Cerebellar nuclear complex (tissue), 1 donor: ENCODE measurements at regions not wholly inside any gene's neighbourhood (a gene's known extent, or its start where the extent isn't known, plus 50 kb on each side); places are given as distances from the start of the nearest gene placed in this dataset.
"Not testable (repeated sequence)": the region's sequence is repeated elsewhere in the genome, so short reads cannot be mapped to it uniquely, and the experiment has no call there.

Experiments used
- DNase-seq, 2 experiments: peaks; one replicate each; lab custom pipeline; 2025; lab: John Stamatoyannopoulos, UW

- no peak for DNase-seq
Observed at GRCh38 chr20:47963022-47963421, 177.7 kb upstream of the SULF2 start.

GRCh38 chr20:47962286-47962963 lies 177.1 kb upstream of the SULF2 start:
- no peak for DNase-seq

DNA sequence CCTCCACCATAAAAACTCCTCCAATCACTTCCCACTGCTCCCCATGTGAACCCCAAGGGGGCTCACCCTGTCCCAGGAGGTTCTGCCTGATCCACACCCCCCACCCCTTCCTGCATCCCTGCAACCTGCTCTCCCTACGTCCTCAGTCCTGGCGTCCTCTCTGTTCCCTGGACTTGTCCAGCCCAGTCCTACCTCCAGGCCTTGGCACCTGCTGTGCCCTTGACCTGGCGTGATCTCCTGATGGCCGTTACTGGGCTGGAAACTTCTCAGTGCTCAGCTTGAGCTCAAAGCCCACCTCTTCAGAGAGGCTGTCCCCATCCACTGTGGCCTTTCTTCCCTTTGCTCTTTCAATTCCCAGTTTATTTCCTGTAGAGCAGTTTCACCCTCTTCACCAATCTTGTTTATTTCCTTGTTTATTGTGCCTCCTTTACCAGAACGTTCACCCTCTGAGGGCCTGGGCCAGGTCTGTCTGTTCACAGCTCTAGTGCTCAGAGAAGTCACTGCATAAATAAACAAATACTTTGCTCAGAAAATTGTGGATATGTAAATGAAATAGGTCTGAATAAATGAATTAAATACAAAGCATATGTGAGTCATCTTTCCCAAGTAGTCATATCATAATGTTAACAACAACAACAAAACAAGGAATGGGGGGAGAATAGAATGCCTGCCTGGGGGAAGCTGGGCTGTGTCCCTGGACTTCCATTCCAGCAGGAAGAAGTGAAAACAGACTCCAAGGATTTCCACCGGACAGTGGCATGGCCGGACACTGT lies 175.7 kb upstream of the SULF2 start:
- no peak for DNase-seq

- DNase-seq, result no peak
Observed at GRCh38 chr20:47960277-47960676, 175.0 kb upstream of the SULF2 start.

- not testable (repeated sequence) for DNase-seq
Observed at GRCh38 chr20:47957989-47958801, 172.9 kb upstream of the SULF2 start.

DNA sequence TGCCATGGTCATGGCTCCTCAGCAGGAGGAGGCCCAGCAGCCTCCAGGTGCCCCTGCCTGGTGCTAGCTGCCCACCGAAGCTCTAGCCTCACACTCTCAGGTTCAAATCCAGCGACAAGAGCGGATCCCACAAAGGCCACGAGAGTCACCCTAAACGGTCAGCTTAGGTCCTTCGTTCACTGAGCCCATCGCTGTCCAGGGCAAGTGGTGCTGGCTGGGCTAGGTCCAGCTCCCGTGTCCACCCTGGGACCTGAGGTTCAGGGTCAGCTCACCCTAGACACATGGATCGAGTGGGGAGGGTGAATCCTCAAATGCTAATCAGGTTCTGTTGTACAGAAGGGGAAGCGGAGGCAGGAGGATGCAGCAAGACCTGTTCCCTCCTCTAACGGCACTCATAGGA lies 171.9 kb upstream of the SULF2 start:
- DNase-seq, result no peak

DNA sequence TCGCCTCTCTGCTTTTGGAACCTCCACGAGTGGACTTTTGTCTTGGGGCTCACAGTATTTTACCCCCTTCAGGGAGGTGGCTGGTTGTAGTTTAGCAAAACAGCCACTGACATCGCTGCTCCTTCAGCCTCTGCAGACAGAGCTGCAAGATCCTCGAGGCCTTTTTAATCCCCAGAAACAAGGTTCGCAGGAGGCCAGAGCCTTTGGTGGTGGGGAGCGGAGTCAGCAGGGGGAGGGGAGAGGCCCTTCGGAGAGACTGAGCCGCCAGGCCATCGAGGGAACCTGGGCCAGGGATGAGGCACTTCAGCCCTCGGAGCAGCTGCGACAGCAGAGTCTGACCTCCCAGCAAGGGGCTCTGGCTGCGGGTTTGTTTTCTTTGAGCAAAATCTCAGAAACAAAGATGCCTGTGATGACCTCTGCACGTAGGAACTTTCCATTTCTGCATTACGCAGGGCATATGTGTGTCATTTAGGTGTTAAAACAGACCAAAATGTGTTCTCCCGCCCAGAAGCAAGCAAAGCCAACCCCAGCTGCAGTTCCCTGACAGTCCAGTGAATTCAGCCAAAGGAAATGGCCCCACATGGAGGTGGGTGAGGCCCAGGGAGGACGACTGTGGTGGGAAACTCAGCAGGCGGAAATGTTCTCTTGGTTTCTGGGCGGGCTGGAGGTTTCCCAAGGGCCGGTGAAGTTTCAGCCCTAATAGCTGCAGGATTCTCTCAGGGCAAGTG lies 171.2 kb upstream of the SULF2 start:
- no peak for DNase-seq

GRCh38 chr20:47953471-47953870 lies 168.2 kb upstream of the SULF2 start:
- no peak for DNase-seq

- no peak for DNase-seq
Observed at GRCh38 chr20:47952023-47952564, 166.8 kb upstream of the SULF2 start.

- DNase-seq, result no peak
Observed at GRCh38 chr20:47951521-47951971, 166.3 kb upstream of the SULF2 start.

GRCh38 chr20:47950913-47951283 lies 165.6 kb upstream of the SULF2 start:
- DNase-seq, result no peak

DNA sequence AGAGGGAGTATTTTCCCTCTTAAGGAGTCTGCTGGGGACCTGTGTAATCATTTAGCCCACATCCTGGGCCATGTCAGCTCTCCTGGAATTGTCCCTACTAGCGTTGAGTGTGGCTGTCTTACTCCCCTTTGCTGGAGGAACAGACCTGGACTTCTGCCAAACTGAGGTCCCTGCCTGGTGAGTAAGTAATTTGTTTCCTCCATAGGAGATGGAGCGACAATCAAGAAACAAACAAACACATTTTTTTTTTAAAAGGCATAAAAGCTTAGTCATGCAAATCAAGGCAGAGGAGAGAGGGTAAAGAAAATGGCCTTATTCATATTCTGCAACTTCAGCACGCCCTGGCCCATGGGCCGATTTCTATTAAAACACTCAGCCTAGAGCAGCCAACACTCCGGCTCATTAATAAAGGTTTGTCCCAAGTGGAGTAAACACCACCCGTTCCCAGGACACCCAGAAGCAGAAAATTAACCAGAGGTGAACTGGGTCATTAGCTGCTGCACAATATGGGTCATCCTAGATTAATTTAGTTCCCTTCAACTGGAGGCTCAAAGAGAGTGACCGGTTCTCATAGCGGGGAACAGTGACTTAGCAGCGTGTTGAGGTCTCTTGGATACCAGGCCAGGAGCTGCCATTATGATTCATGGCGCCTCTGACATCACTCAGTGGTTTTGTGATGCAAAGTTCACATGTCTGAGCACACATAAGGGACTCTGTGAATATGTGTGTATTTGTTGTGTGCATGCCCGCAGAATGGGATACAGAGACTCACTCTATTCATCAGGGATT lies 165.0 kb upstream of the SULF2 start:
- no peak for DNase-seq

DNA sequence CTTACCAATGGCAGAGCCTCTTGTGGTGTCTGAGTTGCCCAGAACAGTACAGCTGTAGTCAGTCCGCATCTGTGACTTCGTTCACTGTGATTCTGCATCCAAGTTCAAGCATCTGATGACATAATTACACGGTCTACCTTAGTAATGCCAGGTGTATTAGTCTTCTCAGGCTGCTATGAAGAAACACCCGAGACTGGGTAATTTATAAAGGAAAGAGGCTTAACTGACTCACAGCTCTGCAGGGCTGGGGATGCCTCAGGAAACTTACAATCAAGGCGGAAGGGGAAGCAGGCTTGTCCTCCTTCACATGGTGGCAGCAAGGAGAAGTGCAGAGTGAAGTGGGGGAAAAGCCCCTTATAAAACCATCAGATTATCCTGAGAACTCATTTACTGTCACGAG lies 163.9 kb upstream of the SULF2 start:
- no peak for DNase-seq

DNA sequence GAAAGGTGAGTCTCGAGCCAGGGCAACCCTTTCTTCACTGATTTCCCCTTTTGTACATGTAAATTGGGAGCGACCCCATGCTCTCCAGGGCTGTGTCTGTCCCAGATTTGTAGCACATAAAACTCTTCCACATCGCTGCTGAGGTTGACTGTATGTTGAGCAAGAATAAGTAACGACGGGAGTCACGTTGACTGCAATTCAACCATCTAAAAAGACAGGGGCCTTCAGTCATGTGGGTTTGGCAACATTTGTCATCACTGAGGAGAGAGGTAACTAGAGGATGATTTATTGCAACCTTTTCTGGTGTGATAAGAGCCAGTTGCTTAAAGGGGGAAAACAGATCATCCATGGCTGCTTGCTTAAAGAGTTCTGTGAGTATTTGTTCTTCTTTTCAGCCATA lies 159.4 kb upstream of the SULF2 start:
- no peak for DNase-seq

- no peak for DNase-seq
Observed at GRCh38 chr20:47941869-47942268, 156.6 kb upstream of the SULF2 start.

GRCh38 chr20:47940101-47940813 lies 155.0 kb upstream of the SULF2 start:
- no peak for DNase-seq

DNA sequence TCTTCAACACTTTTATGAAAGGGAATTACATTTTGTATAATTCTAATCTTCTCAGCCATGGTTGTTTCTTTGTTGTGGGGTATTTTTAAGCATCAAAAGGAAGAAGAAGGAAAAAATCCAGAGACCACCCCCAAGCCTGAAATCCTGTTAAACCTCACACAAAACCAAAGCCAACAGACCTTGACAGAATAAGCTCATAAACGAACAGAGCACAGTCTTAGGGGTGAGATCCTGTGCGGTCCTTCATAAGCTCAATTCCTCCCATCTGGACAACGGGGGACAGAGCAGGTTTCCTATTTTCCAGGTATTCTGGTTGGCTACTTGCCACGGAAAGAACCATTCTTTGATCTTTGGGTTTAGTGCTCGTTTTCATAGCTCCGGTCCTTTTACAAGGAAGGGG lies 151.3 kb upstream of the SULF2 start:
- no peak for DNase-seq

DNA sequence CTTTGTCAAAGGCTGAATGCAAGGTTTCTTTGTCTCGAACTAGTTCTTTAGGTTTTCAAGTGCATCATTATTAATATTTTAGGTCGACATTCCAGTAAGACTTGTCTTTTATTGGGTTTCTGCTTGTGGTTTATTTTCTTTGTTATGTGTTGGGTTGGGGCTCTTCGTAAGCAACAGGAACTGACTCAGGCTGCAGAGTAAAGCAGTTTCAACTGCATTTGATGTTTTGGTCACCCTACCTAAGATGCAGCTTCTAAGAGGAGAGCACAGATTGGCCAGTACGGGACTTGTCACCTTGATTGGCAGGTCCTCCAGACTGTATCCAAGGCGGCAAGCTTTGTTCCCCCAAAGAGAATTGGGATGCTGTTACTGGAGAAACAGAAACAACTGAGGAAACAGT lies 149.5 kb upstream of the SULF2 start:
- DNase-seq, result no peak

DNA sequence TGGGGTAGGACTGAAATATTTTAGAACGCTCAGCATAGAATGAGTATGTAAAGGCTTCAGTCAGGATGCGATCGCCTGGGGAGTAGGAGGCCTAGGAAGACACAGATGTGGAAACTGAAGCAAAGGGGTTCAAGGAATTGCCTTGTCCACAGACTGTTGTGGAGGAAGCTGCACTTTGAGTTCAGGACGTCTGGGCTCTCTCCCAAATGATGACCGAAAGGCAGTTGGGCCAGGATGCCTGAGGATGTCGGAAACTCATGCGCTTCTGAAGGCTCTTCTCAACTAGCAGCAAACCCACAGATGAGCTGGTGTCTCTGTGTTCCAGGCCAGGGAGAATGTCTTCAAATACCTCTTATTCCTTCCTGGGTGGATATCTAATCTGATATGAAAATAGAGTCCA lies 146.2 kb upstream of the SULF2 start:
- no peak for DNase-seq

DNA sequence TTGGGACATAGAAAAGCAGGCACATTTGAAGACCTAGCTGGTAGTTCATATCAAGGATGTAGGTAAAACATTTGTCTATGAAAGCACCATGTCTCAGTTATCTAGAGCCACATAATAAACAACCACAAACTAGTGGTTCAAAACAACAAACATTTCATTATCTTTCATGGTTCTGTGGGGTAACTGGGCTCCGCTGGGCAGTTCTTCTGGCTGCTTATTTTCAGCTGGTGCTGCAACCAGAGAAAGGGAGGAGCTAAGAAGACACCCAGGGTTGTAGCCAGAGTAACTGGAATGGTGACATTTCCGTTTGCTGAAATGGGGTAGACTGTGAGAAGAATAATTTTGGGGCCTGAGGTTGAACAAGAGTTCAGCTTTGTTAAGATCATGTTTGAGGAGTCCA lies 145.7 kb upstream of the SULF2 start:
- no peak for DNase-seq
